Endometrial microvascular endothelial cells (primary cell): ENCODE measurements at regions not wholly inside any gene's neighbourhood (a gene's known extent, or its start where the extent isn't known, plus 50 kb on each side); places are given as distances from the start of the nearest gene placed in this dataset.

Source experiments
- in situ Hi-C: cut with HindIII; loops from 2 replicates; pipeline ENCODE4 v1.10.0; 2017; ENCODE audit warnings: low sequenced_read_pairs, low pct_unique_long_range_greater_than_20kb; ENCODE audit errors: inconsistent ontology term

- in situ Hi-C loops = no loop called here
These were observed 66.7 kb upstream of the IL6 start for GRCh38 chr7:22660293-22660692.

DNA sequence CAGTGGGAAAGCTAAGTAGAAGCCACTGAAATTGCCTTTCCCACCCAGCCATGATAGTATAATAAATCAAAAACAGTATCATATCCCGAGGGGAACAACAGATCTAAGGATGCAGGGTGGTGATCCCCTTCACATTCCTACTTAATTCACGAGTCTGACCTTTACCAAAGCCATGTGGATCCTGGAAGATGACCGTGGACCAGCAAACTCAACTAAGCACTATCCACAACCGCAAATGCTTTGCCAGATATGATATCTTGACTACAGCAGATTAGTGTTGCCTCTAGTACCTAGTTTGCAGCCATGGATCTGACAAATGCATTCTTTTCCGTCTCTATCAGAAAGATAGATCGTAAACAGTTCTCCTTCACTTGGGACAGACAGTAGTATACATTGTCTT lies 67.3 kb upstream of the IL6 start:
- in situ Hi-C loops = no loop called here

GRCh38 chr7:22658031-22658430 lies 69.0 kb upstream of the IL6 start:
- in situ Hi-C loops = no loop called here

GRCh38 chr7:22657479-22657878 lies 69.5 kb upstream of the IL6 start:
- in situ Hi-C loops = no loop called here

- in situ Hi-C loops = no loop called here
These were observed 71.2 kb upstream of the IL6 start for GRCh38 chr7:22655781-22656180.

DNA sequence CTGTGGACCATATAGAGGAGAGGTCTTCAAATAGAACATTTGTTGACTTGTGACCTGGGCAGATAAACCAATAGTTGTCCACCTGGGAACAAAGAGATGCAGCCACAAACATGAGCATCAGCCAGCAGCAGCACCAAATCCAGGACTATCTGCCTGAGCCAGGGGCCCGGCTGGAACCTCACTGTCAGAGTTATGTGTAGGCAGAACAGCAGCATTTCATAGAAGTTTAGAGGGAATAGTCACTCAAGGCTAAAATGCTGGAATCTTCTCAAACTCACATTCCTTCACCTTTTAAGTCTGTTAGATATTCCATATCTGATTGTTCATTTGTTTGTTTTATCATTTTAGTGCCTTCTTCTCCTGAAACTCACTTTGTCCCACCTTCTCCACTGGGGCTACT lies 72.2 kb upstream of the IL6 start:
- in situ Hi-C loops = no loop called here

DNA sequence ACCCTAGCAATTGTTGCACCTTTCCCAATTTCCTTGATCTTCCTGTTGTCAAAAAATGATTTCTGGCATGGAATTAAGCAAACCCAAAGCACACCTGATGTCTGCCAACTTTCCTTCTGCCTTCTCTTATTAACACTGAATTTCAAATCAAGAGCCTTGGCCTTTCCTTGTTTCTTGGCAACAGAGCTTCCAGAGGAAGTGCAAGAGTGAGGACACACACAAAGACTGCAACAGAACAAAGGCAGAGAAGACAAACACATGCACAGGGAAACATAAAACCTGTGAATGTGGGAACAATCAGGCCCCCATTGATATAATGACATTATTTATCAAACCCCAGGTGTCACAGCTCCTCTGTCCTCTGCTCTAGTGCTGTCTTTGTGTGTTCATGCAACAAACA lies 73.0 kb upstream of the IL6 start:
- in situ Hi-C loops = no loop called here

DNA sequence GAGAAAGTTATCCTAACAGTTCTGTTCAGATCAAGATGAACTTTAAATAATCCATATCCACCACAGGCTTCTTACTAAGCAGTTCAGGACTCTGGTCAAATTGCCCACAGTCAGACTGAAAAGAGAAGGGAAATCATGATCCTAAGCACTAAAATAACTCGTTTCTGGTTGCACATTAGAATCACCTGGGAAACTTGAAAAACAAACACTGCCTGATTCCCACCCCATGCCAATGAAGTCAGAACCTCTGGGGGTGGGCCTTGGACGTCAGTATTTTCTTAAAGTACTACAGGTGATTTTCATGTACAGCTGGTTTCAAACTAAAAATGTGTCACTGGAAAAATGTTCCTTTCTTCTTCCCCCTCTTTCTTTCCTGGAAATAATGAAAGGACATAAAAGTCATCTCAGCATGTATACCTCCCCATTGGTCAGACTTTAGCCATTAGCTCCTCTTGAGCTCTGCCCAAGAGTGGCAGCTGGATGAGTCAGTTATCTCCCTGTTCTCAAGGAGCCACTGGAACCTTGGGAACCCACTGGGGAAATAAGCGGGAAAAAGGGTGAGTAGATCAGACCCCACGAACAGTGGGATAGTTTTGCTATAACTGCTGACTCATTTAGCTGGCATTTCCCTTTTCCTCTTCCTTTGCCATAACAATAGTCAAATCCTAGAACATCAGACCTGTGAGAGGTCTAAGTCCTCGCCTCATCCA lies 75.3 kb upstream of the IL6 start:
- in situ Hi-C loops = no loop called here

DNA sequence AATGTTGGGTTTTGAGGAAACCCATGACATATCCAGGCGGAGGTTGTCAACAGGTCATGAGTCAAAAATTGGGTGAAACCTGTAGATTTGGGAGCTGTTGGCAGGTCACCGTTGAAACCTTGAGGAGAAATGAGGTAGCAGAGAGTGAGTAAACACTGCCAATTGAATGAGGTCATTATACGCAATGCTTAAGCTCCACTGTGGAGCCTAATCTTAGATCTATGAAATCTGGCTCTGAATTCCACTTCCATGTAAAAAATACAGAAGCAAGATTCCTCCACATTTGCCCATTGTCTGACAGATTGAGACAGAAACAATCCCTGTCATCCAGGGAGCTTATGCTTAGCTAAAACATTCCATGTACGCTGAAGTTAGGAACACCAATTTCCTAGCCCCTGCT lies 76.0 kb upstream of the IL6 start:
- in situ Hi-C loops = no loop called here

DNA sequence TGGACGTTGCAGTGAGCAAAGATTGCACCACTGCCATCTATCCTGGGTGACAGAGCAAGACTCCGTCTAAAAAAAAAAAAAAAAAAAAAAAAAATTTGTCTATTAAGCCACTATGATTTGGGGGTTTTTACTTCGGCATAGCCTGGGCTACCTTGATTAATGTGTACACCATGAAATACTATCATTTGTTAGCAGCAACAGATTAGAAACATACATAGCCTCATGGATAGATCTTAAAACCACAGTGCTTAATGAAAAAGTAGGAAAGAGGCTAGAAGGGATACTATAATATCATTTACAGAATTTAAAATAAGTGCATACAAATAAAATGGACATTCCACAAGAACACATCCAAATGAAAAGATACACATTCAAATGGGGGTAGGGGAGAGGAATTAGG lies 77.3 kb upstream of the IL6 start:
- in situ Hi-C loops = loop anchor here (10.0 kb wide), 1 partner anchor 45 kb away; no protein-coding TSS in a partner anchor

GRCh38 chr7:22647451-22648257 lies 79.3 kb upstream of the IL6 start:
- in situ Hi-C loops = loop anchor here (10.0 kb wide), 1 partner anchor 47 kb away; no protein-coding TSS in a partner anchor

DNA sequence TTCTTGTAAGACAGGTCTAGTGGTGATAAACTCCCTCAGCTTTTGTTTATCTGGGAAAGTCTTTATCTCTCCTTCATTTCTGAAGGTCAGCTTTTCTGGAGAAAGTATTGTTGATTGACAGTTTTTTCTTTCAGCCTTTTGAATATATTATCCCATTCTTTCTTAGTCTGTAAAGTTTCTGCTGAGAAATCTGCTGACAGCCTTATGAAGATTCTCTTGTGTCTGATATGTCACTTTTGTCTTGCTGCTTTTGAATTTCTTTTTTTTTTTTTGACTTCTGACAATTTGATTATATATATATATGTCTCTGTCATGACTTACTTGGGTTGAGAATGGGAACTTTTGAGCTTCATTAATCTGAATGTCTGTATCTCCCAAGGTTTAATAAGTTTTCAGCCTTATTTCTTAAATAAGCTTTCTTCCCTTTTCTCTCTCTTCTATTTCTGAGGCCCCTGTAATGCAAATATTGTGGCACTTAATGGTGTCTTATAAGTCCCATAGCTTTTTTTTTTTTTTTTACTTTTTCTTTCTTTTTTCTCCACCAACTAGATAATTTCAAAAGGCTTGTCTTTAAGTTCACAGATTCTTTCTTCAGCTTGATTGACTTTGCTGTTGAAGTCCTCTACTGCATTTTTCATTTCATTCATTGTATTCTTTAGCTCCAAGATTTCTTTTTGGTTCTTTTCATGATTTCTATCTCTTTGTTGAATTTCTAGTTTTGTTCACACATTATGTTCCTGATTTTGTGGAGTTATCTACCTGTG lies 81.4 kb upstream of the IL6 start:
- in situ Hi-C loops = loop anchor here (10.0 kb wide), 1 partner anchor 49 kb away; no protein-coding TSS in a partner anchor

DNA sequence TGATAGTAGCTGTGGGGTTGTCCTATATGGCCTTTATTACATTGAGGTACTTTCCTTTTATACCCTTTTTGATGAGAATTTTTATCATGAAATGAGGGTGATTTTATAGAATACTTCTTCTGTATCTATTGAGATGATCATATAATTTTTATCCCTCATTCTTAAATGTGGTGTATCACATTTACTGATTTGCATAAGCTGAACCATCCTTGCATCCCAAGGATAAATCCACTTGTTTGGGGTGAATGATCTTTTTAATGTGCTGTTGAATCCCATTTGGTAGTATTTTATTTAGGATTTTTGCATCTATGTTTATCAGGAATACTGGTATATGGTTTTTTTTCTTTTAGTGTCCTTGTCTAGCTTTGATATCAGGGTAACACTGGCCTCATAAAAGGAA lies 84.5 kb upstream of the IL6 start:
- in situ Hi-C loops = loop anchor here (10.0 kb wide), 1 partner anchor 52 kb away; no protein-coding TSS in a partner anchor

DNA sequence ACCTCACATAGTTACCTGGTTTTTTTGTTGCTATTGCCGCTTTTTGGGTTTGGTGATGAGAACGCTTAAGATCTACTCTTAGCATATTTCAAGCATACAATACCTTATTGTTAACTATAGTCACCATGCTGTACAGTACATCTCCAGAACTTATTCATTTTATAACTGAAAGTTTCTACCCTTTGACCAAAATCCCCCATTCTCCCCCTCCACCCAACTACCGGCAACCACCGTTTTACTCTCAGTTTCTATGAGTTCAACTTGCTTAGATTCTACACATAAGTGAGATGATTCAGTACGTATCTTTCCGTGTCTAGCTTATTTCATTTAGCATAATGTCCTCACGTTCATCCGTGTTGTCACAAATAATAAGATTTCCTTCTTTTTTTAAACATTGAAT lies 86.7 kb upstream of the IL6 start:
- in situ Hi-C loops = loop anchor here (10.0 kb wide), 1 partner anchor 55 kb away; no protein-coding TSS in a partner anchor

DNA sequence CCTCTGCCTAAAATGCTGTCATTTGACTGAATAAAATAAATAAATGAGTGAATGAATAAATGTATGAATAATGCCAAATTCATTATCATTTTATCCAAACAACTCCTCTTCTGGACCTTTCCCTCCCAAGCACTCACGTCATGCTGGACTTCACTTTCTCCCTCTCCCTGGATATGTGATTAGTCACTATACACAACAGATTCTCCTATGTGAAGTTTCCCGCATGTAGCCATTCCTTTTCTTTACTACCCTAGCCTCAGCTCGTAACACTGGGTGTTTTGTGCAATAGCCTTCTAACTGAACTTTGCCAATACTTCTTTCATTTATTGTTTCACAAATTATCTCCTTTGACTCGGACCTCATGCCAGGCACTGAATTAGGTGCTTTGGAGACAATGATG lies 87.6 kb upstream of the IL6 start:
- in situ Hi-C loops = no loop called here

DNA sequence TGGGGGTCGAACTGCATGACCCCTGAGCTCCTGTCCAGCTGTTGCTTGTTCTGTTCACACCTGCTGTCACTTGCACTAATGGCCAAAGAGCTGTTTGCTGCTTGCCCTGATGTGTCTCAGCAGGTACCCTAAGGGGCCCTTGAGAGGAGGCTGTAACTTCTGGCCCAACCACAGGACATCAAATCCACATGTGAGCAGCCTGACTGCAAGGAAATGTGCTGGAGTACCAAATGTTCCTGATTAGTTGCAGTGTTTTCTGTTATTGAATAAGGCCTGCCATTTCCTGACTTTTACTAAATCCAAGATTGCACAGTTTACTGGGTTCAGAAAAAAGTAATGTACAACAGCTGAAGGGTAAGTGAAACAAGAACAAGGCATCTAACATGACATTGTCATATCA lies 91.7 kb upstream of the IL6 start:
- in situ Hi-C loops = no loop called here

DNA sequence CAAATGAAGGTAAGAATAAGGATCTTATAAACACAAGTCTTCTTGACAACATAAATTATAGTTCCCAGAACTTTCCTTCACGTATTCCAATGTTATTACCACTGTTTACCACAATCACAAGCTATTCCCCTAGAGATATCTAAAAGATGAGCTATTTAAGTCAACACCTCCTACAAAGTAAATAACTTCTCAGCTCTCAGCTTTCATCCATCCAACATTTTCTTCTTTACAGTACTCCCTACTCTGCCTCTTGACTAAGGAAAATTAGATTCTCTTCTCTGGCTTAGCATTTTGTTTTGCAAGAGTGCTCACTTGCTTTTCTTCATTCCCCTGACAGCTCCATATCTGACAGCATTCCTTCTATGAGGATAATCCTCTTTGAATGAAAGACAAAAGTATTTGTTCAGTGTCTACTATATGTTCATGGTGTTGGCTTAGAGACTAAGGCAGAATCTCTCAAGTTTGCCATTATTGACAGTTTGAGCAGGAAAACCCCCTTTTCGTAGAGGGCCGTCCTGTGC lies 93.0 kb upstream of the IL6 start:
- in situ Hi-C loops = no loop called here

GRCh38 chr7:22633286-22633953 lies 93.6 kb upstream of the IL6 start:
- in situ Hi-C loops = no loop called here

DNA sequence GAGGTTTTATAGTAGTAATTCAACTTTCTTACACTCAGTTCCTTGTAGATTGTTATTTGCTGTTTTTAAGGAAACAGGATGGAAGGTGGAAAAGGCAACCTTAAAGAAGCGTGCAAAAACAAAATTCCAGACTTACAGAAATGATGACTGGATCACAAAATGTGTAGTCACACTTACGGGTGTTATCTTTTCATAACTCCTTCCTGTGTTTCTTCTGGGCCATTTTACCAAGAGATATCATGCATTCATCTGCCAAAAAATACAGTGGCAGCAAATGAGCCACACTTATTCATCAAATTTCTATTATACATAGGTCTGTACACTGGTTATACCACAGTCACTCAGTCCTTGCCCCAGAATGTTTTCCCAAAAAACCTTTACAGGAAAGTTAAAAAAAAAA lies 94.3 kb upstream of the IL6 start:
- in situ Hi-C loops = no loop called here
